H9 (cell line): ENCODE measurements at regions not wholly inside any gene's neighbourhood (a gene's known extent, or its start where the extent isn't known, plus 50 kb on each side); places are given as distances from the start of the nearest gene placed in this dataset.

Experiments
- DNase-seq: peaks from one replicate; pipeline ENCODE4 v3.0.0-alpha.2; 2017
- H2AFZ ChIP-seq: one replicate; pipeline ENCODE4 v1.6.1; 2013; ENCODE audit warnings: mild to moderate bottlenecking, low read length, control low read depth, moderate library complexity
- H2AK5ac ChIP-seq: 2 replicates; pipeline ENCODE4 v1.6.1; 2013; ENCODE audit warnings: low read length, control low read depth, mixed read lengths; ENCODE audit not compliant: insufficient read length
- H2BK120ac ChIP-seq: one replicate; pipeline ENCODE4 v1.6.1; 2013; ENCODE audit warnings: low read depth, mild to moderate bottlenecking, low read length, control low read depth, inconsistent platforms; ENCODE audit not compliant: poor library complexity, severe bottlenecking
- H2BK12ac ChIP-seq: 2 replicates; pipeline ENCODE4 v1.6.1; 2013; ENCODE audit warnings: low read length, control low read depth, mixed read lengths, low read depth; ENCODE audit not compliant: insufficient read length
- H2BK15ac ChIP-seq: 2 replicates; pipeline ENCODE4 v1.6.1; 2013; ENCODE audit warnings: low read depth, low read length, control low read depth
- H2BK20ac ChIP-seq: one replicate; pipeline ENCODE4 v1.6.1; 2013; ENCODE audit warnings: low read depth, mild to moderate bottlenecking, low read length, control low read depth, inconsistent platforms; ENCODE audit not compliant: poor library complexity, severe bottlenecking
- H2BK5ac ChIP-seq: 2 replicates; pipeline ENCODE4 v1.6.1; 2013; ENCODE audit warnings: low read length, control low read depth, mixed read lengths; ENCODE audit not compliant: insufficient read length
- H3K14ac ChIP-seq: 2 replicates; pipeline ENCODE4 v1.6.1; 2013; ENCODE audit warnings: low read length, control low read depth; ENCODE audit not compliant: insufficient read depth
- H3K18ac ChIP-seq: 2 replicates; pipeline ENCODE4 v1.6.1; 2013; ENCODE audit warnings: low read depth, mild to moderate bottlenecking, mixed read lengths, low read length, control low read depth; ENCODE audit not compliant: insufficient read length
- H3K23ac ChIP-seq: 2 replicates; pipeline ENCODE4 v1.6.1; 2013; ENCODE audit warnings: low read length, control low read depth, mixed read lengths, low read depth; ENCODE audit not compliant: insufficient read length
- H3K23me2 ChIP-seq: 2 replicates; pipeline ENCODE4 v1.6.1; 2013; ENCODE audit warnings: low read depth, mild to moderate bottlenecking, mixed read lengths, low read length, control low read depth; ENCODE audit not compliant: insufficient read length, poor library complexity, severe bottlenecking
- H3K27ac ChIP-seq: 2 replicates; pipeline ENCODE4 v1.5.1; 2013; ENCODE audit warnings: low read length, control low read depth, mixed read lengths, low read depth; ENCODE audit not compliant: insufficient read length
- H3K27me3 ChIP-seq: 2 replicates; pipeline ENCODE4 v1.6.1; 2013; ENCODE audit warnings: low read length, control low read depth, inconsistent platforms; ENCODE audit not compliant: insufficient read depth
- H3K4ac ChIP-seq: 2 replicates; pipeline ENCODE4 v1.6.1; 2013; ENCODE audit warnings: low read depth, mild to moderate bottlenecking, control low read depth, inconsistent platforms, low read length, moderate library complexity
- H3K4me1 ChIP-seq: 2 replicates; pipeline ENCODE4 v1.6.1; 2013; ENCODE audit warnings: low read length, control low read depth, inconsistent platforms; ENCODE audit not compliant: insufficient read depth
- H3K4me2 ChIP-seq: 2 replicates; pipeline ENCODE4 v1.6.1; 2013; ENCODE audit warnings: low read length, control low read depth, mixed read lengths; ENCODE audit not compliant: insufficient read length, insufficient read depth
- H3K56ac ChIP-seq: 2 replicates; pipeline ENCODE4 v1.6.1; 2013; ENCODE audit warnings: low read depth, mild to moderate bottlenecking, mixed read lengths, low read length, control low read depth; ENCODE audit not compliant: insufficient read length
- H3K79me1 ChIP-seq: 2 replicates; pipeline ENCODE4 v1.6.1; 2013; ENCODE audit warnings: low read depth, mild to moderate bottlenecking, moderate library complexity, low read length, control low read depth, inconsistent platforms; ENCODE audit not compliant: insufficient read depth, poor library complexity, severe bottlenecking
- H3K79me2 ChIP-seq: 2 replicates; pipeline ENCODE4 v1.6.1; 2013; ENCODE audit warnings: low read length, control low read depth, inconsistent platforms; ENCODE audit not compliant: insufficient read depth
- H3K9ac ChIP-seq: 2 replicates; pipeline ENCODE4 v1.6.1; 2013; ENCODE audit warnings: low read length, control low read depth, mixed read lengths; ENCODE audit not compliant: insufficient read length; ENCODE audit errors: extremely low read depth
- H3K9me3 ChIP-seq: one replicate; pipeline ENCODE4 v1.6.1; 2013; ENCODE audit warnings: low read depth, low read length, inconsistent platforms; ENCODE audit not compliant: control insufficient read depth
- H3T11ph ChIP-seq: one replicate; pipeline ENCODE4 v1.6.1; 2013; ENCODE audit warnings: mild to moderate bottlenecking, low read length, control low read depth, inconsistent platforms
- H4K20me1 ChIP-seq: one replicate; pipeline ENCODE4 v1.6.1; 2013; ENCODE audit not compliant: control insufficient read depth, insufficient read length, insufficient read depth
- H4K5ac ChIP-seq: 2 replicates; pipeline ENCODE4 v1.6.1; 2013; ENCODE audit warnings: low read depth, mild to moderate bottlenecking, mixed read lengths, low read length, control low read depth; ENCODE audit not compliant: insufficient read length
- H4K8ac ChIP-seq: replicated peaks from 2 replicates; pipeline ENCODE4 v1.6.1; 2013; ENCODE audit warnings: low read length, control low read depth, mixed read lengths, low read depth; ENCODE audit not compliant: insufficient read length
- H4K91ac ChIP-seq: 2 replicates; pipeline ENCODE4 v1.6.1; 2013; ENCODE audit warnings: low read depth, mild to moderate bottlenecking, moderate library complexity, mixed read lengths, low read length, control low read depth; ENCODE audit not compliant: insufficient read length
- H3K27ac Mint-ChIP-seq, 3 experiments: 2 replicates in 2 of 3; 3 replicates in 1 of 3; pipeline ENCODE4 v1.8.0; 2020 to 2021; ENCODE audit warnings: mixed read lengths in 3 of 3, mild to moderate bottlenecking in 1 of 3, moderate library complexity in 1 of 3
- H3K27me3 Mint-ChIP-seq: 2 replicates; pipeline ENCODE4 v1.8.0; 2021; ENCODE audit warnings: low read depth, mild to moderate bottlenecking, moderate library complexity, mixed read lengths
- H3K36me3 Mint-ChIP-seq, 3 experiments: 2 replicates in 2 of 3; 3 replicates in 1 of 3; pipeline ENCODE4 v1.8.0; 2020 to 2021; ENCODE audit warnings: low read depth in 3 of 3, mixed read lengths in 3 of 3; ENCODE audit not compliant: insufficient read depth in 1 of 3
- H3K4me1 Mint-ChIP-seq, 2 experiments: 2 replicates each; pipeline ENCODE4 v1.8.0; 2020; ENCODE audit warnings: mixed read lengths in 2 of 2
- H3K4me3 Mint-ChIP-seq, 2 experiments: 2 replicates in 1 of 2; 3 replicates in 1 of 2; pipeline ENCODE4 v1.8.0; 2020 to 2021; ENCODE audit warnings: mild to moderate bottlenecking in 2 of 2, mixed read lengths in 2 of 2, moderate library complexity in 1 of 2
- H3K9me3 Mint-ChIP-seq, 2 experiments: 2 replicates in 1 of 2; 3 replicates in 1 of 2; pipeline ENCODE4 v1.8.0; 2020; ENCODE audit warnings: mild to moderate bottlenecking in 2 of 2, mixed read lengths in 2 of 2, moderate library complexity in 1 of 2
- TF ChIP-seq, protein P1 (sequence below): fragments of 200-600 bp; sonication (generic); conservative IDR thresholded peaks from 3 replicates; pipeline ENCODE4 v1.8.0; 2021; ENCODE audit warnings: antibody characterized with exemption, mild to moderate bottlenecking

- Histone ChIP-seq H3T11ph (no peak overlapping the region), H4K8ac (no peak overlapping the region), H2BK12ac (no peak overlapping the region), H2BK5ac (no peak overlapping the region), H3K18ac (no peak overlapping the region), H3K14ac (no peak overlapping the region), H3K79me2 (no peaks in the 10 kb centered on the region), H3K9ac (no peak overlapping the region), H2BK120ac (no peak overlapping the region), H4K5ac (no peak overlapping the region), H3K23ac (no peak overlapping the region), H3K79me1 (no peaks in the 10 kb centered on the region), H3K4me1 (no peaks in the 10 kb centered on the region), H3K9me3 (peaks cover 8% of the 10 kb centered on the region), H2AK5ac (no peak overlapping the region), H4K20me1 (no peaks in the 10 kb centered on the region), H3K4ac (no peak overlapping the region), H3K56ac (no peak overlapping the region), H3K27me3 (no peaks in the 10 kb centered on the region), H2BK20ac (no peak overlapping the region), H2AFZ (no peak overlapping the region), H2BK15ac (no peak overlapping the region), H4K91ac (no peak overlapping the region), H3K27ac (no peak overlapping the region), H3K23me2 (no peaks in the 10 kb centered on the region), H3K4me2 (no peak overlapping the region)
- H3K4me3 Mint-ChIP-seq: no peak overlapping the region
- H3K9me3 Mint-ChIP-seq: peaks cover 50 to 54% of the 10 kb centered on the region in 2 experiments
- DNase-seq: no peak
- H3K36me3 Mint-ChIP-seq: peaks cover 12 to 30% (median 13%) of the 10 kb centered on the region in 3 experiments
- no peaks in the 10 kb centered on the region for H3K4me1 Mint-ChIP-seq
- TF ChIP-seq, protein P1, sequence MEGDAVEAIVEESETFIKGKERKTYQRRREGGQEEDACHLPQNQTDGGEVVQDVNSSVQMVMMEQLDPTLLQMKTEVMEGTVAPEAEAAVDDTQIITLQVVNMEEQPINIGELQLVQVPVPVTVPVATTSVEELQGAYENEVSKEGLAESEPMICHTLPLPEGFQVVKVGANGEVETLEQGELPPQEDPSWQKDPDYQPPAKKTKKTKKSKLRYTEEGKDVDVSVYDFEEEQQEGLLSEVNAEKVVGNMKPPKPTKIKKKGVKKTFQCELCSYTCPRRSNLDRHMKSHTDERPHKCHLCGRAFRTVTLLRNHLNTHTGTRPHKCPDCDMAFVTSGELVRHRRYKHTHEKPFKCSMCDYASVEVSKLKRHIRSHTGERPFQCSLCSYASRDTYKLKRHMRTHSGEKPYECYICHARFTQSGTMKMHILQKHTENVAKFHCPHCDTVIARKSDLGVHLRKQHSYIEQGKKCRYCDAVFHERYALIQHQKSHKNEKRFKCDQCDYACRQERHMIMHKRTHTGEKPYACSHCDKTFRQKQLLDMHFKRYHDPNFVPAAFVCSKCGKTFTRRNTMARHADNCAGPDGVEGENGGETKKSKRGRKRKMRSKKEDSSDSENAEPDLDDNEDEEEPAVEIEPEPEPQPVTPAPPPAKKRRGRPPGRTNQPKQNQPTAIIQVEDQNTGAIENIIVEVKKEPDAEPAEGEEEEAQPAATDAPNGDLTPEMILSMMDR: no peak
- no peaks in the 10 kb centered on the region; the same call in 1 of the 2 replicates for H3K27me3 Mint-ChIP-seq
- no peak overlapping the region for H3K27ac Mint-ChIP-seq
These were observed 114.3 kb downstream of the LYZL1 start for GRCh38 chr10:29403208-29403607.
